Keratinocyte (primary cell): ENCODE measurements at regions not wholly inside any gene's neighbourhood (a gene's known extent, or its start where the extent isn't known, plus 50 kb on each side); places are given as distances from the start of the nearest gene placed in this dataset.

Source experiments
- DNase-seq: peaks from one replicate; pipeline ENCODE4 v3.0.0-alpha.2; 2011; ENCODE audit warnings: low read depth, missing footprints, low spot score
- FAIRE-seq: peaks from 2 replicates; lab custom pipeline; 2011; peaks lifted over from hg19 to GRCh38; lab: Jason Lieb, UNC
- H2AFZ ChIP-seq: 2 replicates; pipeline ENCODE4 v1.6.0; 2012; ENCODE audit warnings: low read length, control low read depth, inconsistent platforms; ENCODE audit not compliant: control insufficient read depth
- H3K27ac ChIP-seq: 2 replicates; pipeline ENCODE4 v1.5.1; 2011; ENCODE audit warnings: low read length; ENCODE audit not compliant: control insufficient read depth, insufficient read depth
- H3K27me3 ChIP-seq: 3 replicates; pipeline ENCODE4 v1.6.0; 2011; ENCODE audit warnings: low read length; ENCODE audit not compliant: control insufficient read depth, insufficient read depth; ENCODE audit errors: extremely low read depth
- H3K36me3 ChIP-seq, 2 experiments: 2 replicates in 1 of 2; 3 replicates in 1 of 2; pipeline ENCODE4 v1.5.1; 2011; ENCODE audit warnings: low read length in 2 of 2, mild to moderate bottlenecking in 1 of 2; ENCODE audit not compliant: control insufficient read depth in 2 of 2, insufficient read depth in 2 of 2; ENCODE audit errors: extremely low read depth in 1 of 2
- H3K4me1 ChIP-seq: 3 replicates; pipeline ENCODE4 v1.5.1; 2011; ENCODE audit warnings: low read length; ENCODE audit not compliant: control insufficient read depth, insufficient read depth; ENCODE audit errors: extremely low read depth
- H3K4me2 ChIP-seq: 3 replicates; pipeline ENCODE4 v1.6.0; 2011; ENCODE audit warnings: low read depth, low read length; ENCODE audit not compliant: control insufficient read depth, insufficient read depth; ENCODE audit errors: extremely low read depth
- H3K4me3 ChIP-seq, 3 experiments: fragments of 200-600 bp in 1 of 3; sonication (generic) in 1 of 3; 2 replicates in 2 of 3; 3 replicates in 1 of 3; pipeline ENCODE4 v1.5.1; 2011 to 2016; ENCODE audit warnings: low read length in 3 of 3, mild to moderate bottlenecking in 3 of 3, control low read depth in 2 of 3, inconsistent platforms in 1 of 3, low read depth in 1 of 3, mixed read lengths in 1 of 3, mixed run types in 1 of 3, moderate library complexity in 1 of 3; ENCODE audit not compliant: control insufficient read depth in 2 of 3, insufficient read depth in 2 of 3; ENCODE audit errors: extremely low read depth in 1 of 3
- H3K79me2 ChIP-seq: 2 replicates; pipeline ENCODE4 v1.6.0; 2012; ENCODE audit warnings: low read length; ENCODE audit not compliant: control insufficient read depth, insufficient read depth
- H3K9ac ChIP-seq: 3 replicates; pipeline ENCODE4 v1.6.0; 2011; ENCODE audit warnings: low read length; ENCODE audit not compliant: control insufficient read depth, insufficient read depth; ENCODE audit errors: extremely low read depth
- H3K9me1 ChIP-seq: 3 replicates; pipeline ENCODE4 v1.6.0; 2011; ENCODE audit warnings: low read length; ENCODE audit not compliant: control insufficient read depth, insufficient read depth; ENCODE audit errors: extremely low read depth
- H3K9me3 ChIP-seq: 2 replicates; pipeline ENCODE4 v1.5.1; 2012; ENCODE audit warnings: low read depth, low read length; ENCODE audit not compliant: control insufficient read depth
- H4K20me1 ChIP-seq: 3 replicates; pipeline ENCODE4 v1.6.0; 2011; ENCODE audit warnings: low read length; ENCODE audit not compliant: control insufficient read depth, insufficient read depth; ENCODE audit errors: extremely low read depth
- EZH2 ChIP-seq: IDR thresholded peaks from one replicate; pipeline ENCODE4 v1.6.1; 2012; ENCODE audit warnings: inconsistent platforms, mild to moderate bottlenecking, low read length, moderate library complexity
- dilution Hi-C: fragments of 300-500 bp; cut with MboI; formaldehyde crosslinking; loops from one replicate; pipeline ENCODE4 v1.7.0; 2020; ENCODE audit warnings: low sequenced_read_pairs; ENCODE audit not compliant: extremely low pct_ligation_motif_present
- TF ChIP-seq, protein P1 (sequence below), 3 experiments: IDR thresholded peaks in 1 of 3; conservative IDR thresholded peaks in 1 of 3; optimal IDR thresholded peaks in 1 of 3; 2 replicates in 2 of 3; 3 replicates in 1 of 3; pipeline versions ENCODE3 to v1.5.1; 2011; ENCODE audit warnings: low read length in 3 of 3, mild to moderate bottlenecking in 3 of 3, moderate library complexity in 2 of 3, control low read depth in 1 of 3, inconsistent platforms in 1 of 3; ENCODE audit not compliant: insufficient read depth in 2 of 3; ENCODE audit errors: extremely low read depth in 1 of 3

- no peaks in the 10 kb centered on the region for H3K27me3 ChIP-seq
- no peak overlapping the region for H2AFZ ChIP-seq
- DNase-seq (no peak), FAIRE-seq (no peak)
- H3K9me1 ChIP-seq: no peaks in the 10 kb centered on the region
- no peak overlapping the region for H3K9ac ChIP-seq
- H3K79me2 ChIP-seq: no peaks in the 10 kb centered on the region
- TF ChIP-seq, protein P1, sequence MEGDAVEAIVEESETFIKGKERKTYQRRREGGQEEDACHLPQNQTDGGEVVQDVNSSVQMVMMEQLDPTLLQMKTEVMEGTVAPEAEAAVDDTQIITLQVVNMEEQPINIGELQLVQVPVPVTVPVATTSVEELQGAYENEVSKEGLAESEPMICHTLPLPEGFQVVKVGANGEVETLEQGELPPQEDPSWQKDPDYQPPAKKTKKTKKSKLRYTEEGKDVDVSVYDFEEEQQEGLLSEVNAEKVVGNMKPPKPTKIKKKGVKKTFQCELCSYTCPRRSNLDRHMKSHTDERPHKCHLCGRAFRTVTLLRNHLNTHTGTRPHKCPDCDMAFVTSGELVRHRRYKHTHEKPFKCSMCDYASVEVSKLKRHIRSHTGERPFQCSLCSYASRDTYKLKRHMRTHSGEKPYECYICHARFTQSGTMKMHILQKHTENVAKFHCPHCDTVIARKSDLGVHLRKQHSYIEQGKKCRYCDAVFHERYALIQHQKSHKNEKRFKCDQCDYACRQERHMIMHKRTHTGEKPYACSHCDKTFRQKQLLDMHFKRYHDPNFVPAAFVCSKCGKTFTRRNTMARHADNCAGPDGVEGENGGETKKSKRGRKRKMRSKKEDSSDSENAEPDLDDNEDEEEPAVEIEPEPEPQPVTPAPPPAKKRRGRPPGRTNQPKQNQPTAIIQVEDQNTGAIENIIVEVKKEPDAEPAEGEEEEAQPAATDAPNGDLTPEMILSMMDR (optimal IDR thresholded peaks at IDR 0.05 in 1 of 3, IDR thresholded peaks at IDR 0.05 in 1 of 3, conservative IDR thresholded peaks at IDR 0.05 in 1 of 3; ENCODE audit: extremely low read depth in 1 of 3, insufficient read depth in 2 of 3, low read length in 3 of 3): no peak
- no peak for TF ChIP-seq EZH2
- dilution Hi-C loops: no loop called here
- no peaks in the 10 kb centered on the region for H3K4me1 ChIP-seq
- H3K9me3 ChIP-seq: no peaks in the 10 kb centered on the region
- no peak overlapping the region for H3K4me3 ChIP-seq
- H3K27ac ChIP-seq: no peak overlapping the region
- no peaks in the 10 kb centered on the region for H3K36me3 ChIP-seq
- H3K4me2 ChIP-seq: no peak overlapping the region
- H4K20me1 ChIP-seq: no peaks in the 10 kb centered on the region
Observed at GRCh38 chrX:1821846-1822245, 207.0 kb downstream of the ASMT start.

GRCh38 chrX:1824855-1825254 is 210.0 kb downstream of the ASMT start:
- no peak overlapping the region for H3K4me3 ChIP-seq
- no peaks in the 10 kb centered on the region for H3K79me2 ChIP-seq
- H3K4me1 ChIP-seq: no peaks in the 10 kb centered on the region
- no peak for TF ChIP-seq EZH2
- TF ChIP-seq, protein P1 (optimal IDR thresholded peaks at IDR 0.05 in 1 of 3, IDR thresholded peaks at IDR 0.05 in 1 of 3, conservative IDR thresholded peaks at IDR 0.05 in 1 of 3; ENCODE audit: extremely low read depth in 1 of 3, insufficient read depth in 2 of 3, low read length in 3 of 3): no peak
- no peak overlapping the region for H2AFZ ChIP-seq
- H3K27ac ChIP-seq: no peak overlapping the region
- H3K9me1 ChIP-seq: no peaks in the 10 kb centered on the region
- dilution Hi-C loops: no loop called here
- no peaks in the 10 kb centered on the region for H3K27me3 ChIP-seq
- no peak overlapping the region for H3K4me2 ChIP-seq
- H3K36me3 ChIP-seq: no peaks in the 10 kb centered on the region
- no peak overlapping the region for H3K9ac ChIP-seq
- no peaks in the 10 kb centered on the region for H3K9me3 ChIP-seq
- no peaks in the 10 kb centered on the region for H4K20me1 ChIP-seq
- no peak for DNase-seq
- FAIRE-seq: no peak
